Stimulated activated CD4-positive, alpha-beta T cell treated with anti-CD3 and anti-CD28 coated beads, Interleukin-4, amount 100 ng/mL, for 24 hours (primary cell): ENCODE measurements at regions not wholly inside any gene's neighbourhood (a gene's known extent, or its start where the extent isn't known, plus 50 kb on each side); places are given as distances from the start of the nearest gene placed in this dataset.
"Not testable (repeated sequence)": the region's sequence is repeated elsewhere in the genome, so short reads cannot be mapped to it uniquely, and the experiment has no call there.

Source experiments
- DNase-seq: peaks from one replicate; pipeline ENCODE4 v3.0.0-alpha.2; 2020

- no peak for DNase-seq
Observed at GRCh38 chr4:85018983-85019382, 52.5 kb upstream of the WDFY3 start.

- no peak for DNase-seq
Observed at GRCh38 chr4:85019411-85019810, 52.9 kb upstream of the WDFY3 start.

- DNase-seq, result no peak
Observed at GRCh38 chr4:85024671-85025070, 58.2 kb upstream of the WDFY3 start.

- no peak for DNase-seq
Observed at GRCh38 chr4:85028910-85029309, 62.4 kb upstream of the WDFY3 start.

GRCh38 chr4:85029453-85029852 is 63.0 kb upstream of the WDFY3 start:
- DNase-seq, result no peak

GRCh38 chr4:85030156-85030555 is 63.7 kb upstream of the WDFY3 start:
- DNase-seq, result no peak

GRCh38 chr4:85033838-85034237 is 67.3 kb upstream of the WDFY3 start:
- not testable (repeated sequence) for DNase-seq

GRCh38 chr4:85039526-85039925 is 73.0 kb upstream of the WDFY3 start:
- no peak for DNase-seq

- DNase-seq, result not testable (repeated sequence)
Observed at GRCh38 chr4:85043812-85044496, 77.5 kb upstream of the WDFY3 start.

GRCh38 chr4:85050736-85051135 is 84.2 kb upstream of the WDFY3 start:
- DNase-seq, result no peak

GRCh38 chr4:85051526-85051925 is 85.0 kb upstream of the WDFY3 start:
- DNase-seq, result no peak

- not testable (repeated sequence) for DNase-seq
Observed at GRCh38 chr4:85054925-85055324, 88.4 kb upstream of the WDFY3 start.

- no peak for DNase-seq
Observed at GRCh38 chr4:85058551-85058950, 92.1 kb upstream of the WDFY3 start.

- DNase-seq, result no peak
Observed at GRCh38 chr4:85061974-85062373, 95.5 kb upstream of the WDFY3 start.

GRCh38 chr4:85062466-85062865 is 96.0 kb upstream of the WDFY3 start:
- DNase-seq, result no peak

GRCh38 chr4:85067342-85067741 is 100.9 kb upstream of the WDFY3 start:
- no peak for DNase-seq

GRCh38 chr4:85078016-85078415 is 111.5 kb upstream of the WDFY3 start:
- DNase-seq, result no peak

GRCh38 chr4:85081196-85081595 is 114.7 kb upstream of the WDFY3 start:
- no peak for DNase-seq

GRCh38 chr4:85084371-85085094 is 118.0 kb upstream of the WDFY3 start:
- DNase-seq, result peak; percentile 20

GRCh38 chr4:85086721-85087120 is 120.2 kb upstream of the WDFY3 start:
- no peak for DNase-seq

- DNase-seq, result no peak
Observed at GRCh38 chr4:85092536-85092935, 126.0 kb upstream of the WDFY3 start.

- no peak for DNase-seq
Observed at GRCh38 chr4:85092943-85093342, 126.5 kb upstream of the WDFY3 start.

- DNase-seq, result no peak
Observed at GRCh38 chr4:85094735-85095134, 128.2 kb upstream of the WDFY3 start.

- DNase-seq, result no peak
Observed at GRCh38 chr4:85102606-85103005, 136.1 kb upstream of the WDFY3 start.

- no peak for DNase-seq
Observed at GRCh38 chr4:85106166-85106565, 139.7 kb upstream of the WDFY3 start.
